Esophagus squamous epithelium (tissue), 4 donors: ENCODE measurements at regions not wholly inside any gene's neighbourhood (a gene's known extent, or its start where the extent isn't known, plus 50 kb on each side); places are given as distances from the start of the nearest gene placed in this dataset.

Experiments
- CTCF ChIP-seq, 6 experiments: fragments of 450-650 bp in 4 of 6; fragments of 200-600 bp in 2 of 6; sonication (generic) in 2 of 6; IDR thresholded peaks; one replicate each; pipeline ENCODE4 v1.5.1; 2016 to 2019; ENCODE audit warnings: antibody characterized with exemption in 6 of 6, mild to moderate bottlenecking in 4 of 6, moderate library complexity in 4 of 6
- POLR2A ChIP-seq, 4 donors: fragments of 450-650 bp; IDR thresholded peaks; one replicate each; pipeline ENCODE4 v1.6.1; 2017; ENCODE audit warnings: antibody characterized with exemption in 4 of 4, mild to moderate bottlenecking in 4 of 4, moderate library complexity in 3 of 4

DNA sequence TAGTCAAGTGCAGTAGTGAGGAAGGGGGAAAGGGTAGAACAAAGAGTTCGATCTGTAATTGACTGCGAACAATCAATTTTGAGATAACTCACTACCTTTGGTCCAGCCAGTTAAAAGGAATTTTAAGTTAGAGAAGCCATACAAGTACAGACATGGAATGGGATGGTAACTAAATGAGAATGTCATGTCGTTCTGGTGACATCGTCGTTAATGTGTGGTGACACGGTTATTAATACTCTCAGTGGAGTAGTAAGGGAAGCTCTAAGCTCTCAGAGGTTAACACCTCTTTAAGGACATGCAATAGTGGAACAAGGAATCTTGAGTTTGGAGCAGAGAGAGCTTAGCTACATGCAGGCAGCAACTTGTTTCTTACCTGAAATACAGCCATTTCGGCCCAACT is 154.9 kb upstream of the KLF12 start:
- TF ChIP-seq CTCF (IDR thresholded peaks at IDR 0.05), result no peak
- TF ChIP-seq POLR2A (IDR thresholded peaks at IDR 0.05), result no peak
